GM20000 (cell line): ENCODE measurements at regions not wholly inside any gene's neighbourhood (a gene's known extent, or its start where the extent isn't known, plus 50 kb on each side); places are given as distances from the start of the nearest gene placed in this dataset.

Source experiments
- DNase-seq: peaks from one replicate; pipeline ENCODE4 v3.0.0; 2012; ENCODE audit warnings: low spot score
- TF ChIP-seq, protein P1 (sequence below): IDR thresholded peaks from 2 replicates; pipeline ENCODE4 v1.5.1; 2012; ENCODE audit warnings: mild to moderate bottlenecking, control low read depth; ENCODE audit errors: extremely low read depth, missing control alignments

DNA sequence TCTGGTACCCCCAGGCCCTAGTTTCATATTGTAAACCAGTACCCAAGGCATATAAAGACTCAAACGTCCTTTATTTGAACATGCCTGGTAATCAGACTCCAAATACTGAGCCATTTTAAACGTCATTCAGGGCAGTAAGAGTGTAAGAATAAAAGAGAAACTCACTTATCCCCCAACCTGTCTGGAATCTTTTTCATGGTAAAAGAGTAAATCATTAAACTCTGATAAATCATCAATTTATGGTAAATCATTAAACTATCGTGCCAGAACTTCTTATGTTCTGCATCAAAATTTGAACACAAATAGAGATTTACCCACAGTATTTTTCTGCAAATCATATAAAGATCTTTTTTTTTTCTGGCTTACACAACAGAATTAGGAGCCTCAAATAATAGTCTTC is 734.3 kb upstream of the POT1 start:
- TF ChIP-seq, protein P1, sequence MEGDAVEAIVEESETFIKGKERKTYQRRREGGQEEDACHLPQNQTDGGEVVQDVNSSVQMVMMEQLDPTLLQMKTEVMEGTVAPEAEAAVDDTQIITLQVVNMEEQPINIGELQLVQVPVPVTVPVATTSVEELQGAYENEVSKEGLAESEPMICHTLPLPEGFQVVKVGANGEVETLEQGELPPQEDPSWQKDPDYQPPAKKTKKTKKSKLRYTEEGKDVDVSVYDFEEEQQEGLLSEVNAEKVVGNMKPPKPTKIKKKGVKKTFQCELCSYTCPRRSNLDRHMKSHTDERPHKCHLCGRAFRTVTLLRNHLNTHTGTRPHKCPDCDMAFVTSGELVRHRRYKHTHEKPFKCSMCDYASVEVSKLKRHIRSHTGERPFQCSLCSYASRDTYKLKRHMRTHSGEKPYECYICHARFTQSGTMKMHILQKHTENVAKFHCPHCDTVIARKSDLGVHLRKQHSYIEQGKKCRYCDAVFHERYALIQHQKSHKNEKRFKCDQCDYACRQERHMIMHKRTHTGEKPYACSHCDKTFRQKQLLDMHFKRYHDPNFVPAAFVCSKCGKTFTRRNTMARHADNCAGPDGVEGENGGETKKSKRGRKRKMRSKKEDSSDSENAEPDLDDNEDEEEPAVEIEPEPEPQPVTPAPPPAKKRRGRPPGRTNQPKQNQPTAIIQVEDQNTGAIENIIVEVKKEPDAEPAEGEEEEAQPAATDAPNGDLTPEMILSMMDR: no peak
- DNase-seq: no peak

DNA sequence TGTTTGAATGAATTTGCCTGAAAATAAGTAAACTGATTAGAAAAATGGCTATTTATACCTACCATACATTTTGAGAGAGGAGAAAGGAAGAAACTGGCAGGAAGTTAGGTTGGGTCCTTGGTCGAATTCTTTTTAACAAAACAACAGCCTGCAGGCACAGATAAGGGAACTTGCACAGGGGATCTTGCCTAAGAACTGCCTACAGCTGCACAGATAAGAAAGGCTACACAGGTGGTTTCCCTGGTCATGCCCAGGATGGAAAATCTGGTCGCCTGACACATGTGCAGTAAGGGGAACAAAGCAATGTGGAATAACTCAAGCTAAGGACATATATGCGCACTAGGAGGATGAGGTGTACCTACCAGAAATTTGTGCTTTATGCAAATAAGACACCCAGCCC is 732.1 kb upstream of the POT1 start:
- no peak for DNase-seq
- TF ChIP-seq, protein P1: no peak

DNA sequence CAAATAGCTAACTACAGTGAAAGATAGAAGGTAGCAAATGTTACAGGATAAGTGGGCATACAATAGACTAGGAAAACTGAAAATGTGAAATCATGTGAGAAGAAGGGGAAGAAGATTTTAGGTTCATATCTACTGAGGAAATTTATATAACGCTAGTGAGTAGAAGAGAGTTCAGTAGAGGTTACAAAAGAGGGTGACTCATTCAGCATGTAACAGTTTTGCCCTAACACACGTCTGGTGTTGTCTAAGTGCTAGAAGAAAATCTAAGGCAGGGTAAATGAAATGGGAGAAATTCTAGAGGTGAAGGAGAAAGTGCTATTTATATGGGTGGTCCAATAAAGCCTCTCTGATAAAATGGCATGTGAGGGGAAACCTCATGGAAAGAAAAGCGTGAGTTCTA is 731.4 kb upstream of the POT1 start:
- no peak for DNase-seq
- TF ChIP-seq, protein P1: no peak

DNA sequence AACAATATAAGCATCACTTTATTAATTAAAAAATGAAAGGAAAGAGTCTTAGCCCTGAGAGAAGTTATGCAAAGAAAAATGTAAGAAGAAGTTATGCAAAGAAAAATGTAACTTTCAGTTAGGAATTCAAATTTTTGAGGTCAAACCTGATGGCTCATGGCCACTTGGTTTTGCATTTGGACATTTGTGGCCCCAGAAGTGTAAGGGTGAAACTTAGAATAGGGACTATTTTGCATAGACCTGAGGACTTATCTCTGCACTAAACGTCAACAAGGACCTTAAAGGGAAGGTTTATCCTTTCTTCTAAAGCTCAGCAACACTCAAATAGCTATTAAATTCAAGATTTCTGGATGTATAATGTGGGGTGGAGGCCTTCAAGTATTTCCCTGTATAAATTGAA is 724.5 kb upstream of the POT1 start:
- DNase-seq: no peak
- TF ChIP-seq, protein P1: no peak

DNA sequence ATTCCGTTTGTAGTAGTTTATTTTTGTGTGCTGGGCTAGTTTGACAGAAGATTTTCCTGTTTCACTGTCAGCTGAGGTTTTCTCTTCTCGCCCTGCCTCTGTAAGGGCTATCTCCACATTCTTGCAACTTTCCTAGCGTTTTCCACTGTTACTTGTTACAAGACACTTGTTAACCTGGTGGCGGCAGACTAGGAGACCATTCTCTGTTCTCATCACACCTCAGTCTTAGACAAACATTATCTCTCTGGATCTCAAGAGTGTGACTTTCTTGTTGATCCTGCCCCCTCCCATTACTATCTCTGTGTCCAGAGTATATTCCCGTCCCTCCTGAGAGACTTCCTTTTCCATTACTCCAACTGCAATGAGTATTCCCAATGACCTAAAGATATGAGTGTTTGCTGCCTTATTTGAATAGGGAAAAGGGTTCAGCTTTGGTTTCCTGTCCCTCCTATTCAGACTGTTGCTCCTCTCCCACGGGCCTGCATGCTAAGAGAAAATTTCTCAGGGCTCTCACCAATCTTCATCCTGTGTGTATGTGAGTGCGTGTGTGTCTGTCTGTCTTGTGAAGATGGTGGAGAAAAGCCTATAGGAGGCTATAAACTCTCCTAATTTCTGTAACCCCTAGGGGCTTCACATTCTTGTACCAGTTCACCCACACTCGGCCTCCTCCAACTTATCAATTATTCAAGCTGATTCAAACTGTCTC is 722.4 kb upstream of the POT1 start:
- TF ChIP-seq, protein P1: no peak
- peak; percentile 6 for DNase-seq

DNA sequence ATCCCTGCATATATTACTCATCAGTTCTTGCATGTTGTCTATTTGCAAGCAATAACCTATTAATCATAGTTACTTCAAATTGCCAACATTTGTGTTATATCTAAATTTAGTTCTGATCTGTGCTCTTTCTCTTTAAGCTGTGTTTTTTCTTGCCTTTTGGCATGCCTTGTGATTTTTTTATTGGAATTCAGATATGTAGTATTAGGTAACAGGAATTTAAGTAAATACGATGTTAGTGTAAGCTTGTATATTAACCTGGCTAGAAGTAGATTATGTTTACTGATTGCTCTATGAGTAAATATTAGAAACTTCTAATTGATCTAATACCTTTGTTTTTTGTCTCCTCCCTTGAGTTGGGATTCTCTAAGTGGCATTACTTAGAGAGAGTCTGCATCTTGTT is 718.9 kb upstream of the POT1 start:
- TF ChIP-seq, protein P1: no peak

DNA sequence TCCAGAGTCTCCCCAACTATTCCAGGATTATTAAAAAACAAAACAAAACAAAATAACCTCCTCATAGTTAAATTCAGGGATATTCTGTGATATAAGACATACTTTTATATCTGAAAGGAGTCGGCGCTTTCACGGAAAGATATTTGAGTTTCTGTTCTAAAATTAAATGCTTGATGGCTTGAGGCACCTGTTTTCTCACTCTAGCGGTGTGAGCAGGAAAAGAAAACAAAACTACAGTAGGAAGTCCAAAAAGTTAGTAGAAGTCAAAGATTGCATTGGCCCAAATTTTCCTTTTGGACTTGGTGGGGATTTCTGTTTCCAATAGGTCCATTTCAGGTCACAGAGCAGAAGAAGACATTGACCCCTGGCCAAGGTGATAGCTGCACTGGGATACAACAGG is 716.1 kb upstream of the POT1 start:
- no peak for DNase-seq
- TF ChIP-seq, protein P1: no peak

More for the DNA sequence above, 718.9 kb upstream of the POT1 start:
- no peak for DNase-seq
